ENCODE measurements at regions not wholly inside any gene's neighbourhood (a gene's known extent, or its start where the extent isn't known, plus 50 kb on each side); places are given as distances from the start of the nearest gene placed in this dataset.
A peak's percentile ranks its signal among the peaks of the same experiment; 100 is the strongest.

- no peak overlapping the region for H3K27ac ChIP-seq (ENCODE audit: low read length)
- no peaks in the 10 kb centered on the region for H3K27me3 ChIP-seq (ENCODE audit: control insufficient read depth, insufficient read depth)
- no peak overlapping the region for H3K4me3 ChIP-seq (ENCODE audit: low read length)
- ATAC-seq (no peak), DNase-seq (no peak)
- intact Hi-C loops (cut with DNase I): loop anchor here in 1 of 4 donors (10.0 kb wide), 1 partner anchor 103 kb away; no protein-coding TSS in a partner anchor
- no peaks in the 10 kb centered on the region for H3K4me1 ChIP-seq (ENCODE audit: control insufficient read depth, insufficient read depth, low read length)
- 74% methylated on average over 3 of the region's 3 CpGs for WGBS
- H3K9me3 ChIP-seq (ENCODE audit: control insufficient read depth, low read length): no peaks in the 10 kb centered on the region
These were observed 146.5 kb downstream of the EBLN2 start for GRCh38 chr3:73207946-73208440.

GRCh38 chr3:73210759-73211158 lies 149.3 kb downstream of the EBLN2 start:
- H3K4me1 ChIP-seq (ENCODE audit: control insufficient read depth, insufficient read depth, low read length): no peaks in the 10 kb centered on the region
- ATAC-seq: no peak
- intact Hi-C loops (cut with DNase I): no loop called here

GRCh38 chr3:73212683-73213082 lies 151.2 kb downstream of the EBLN2 start:
- ATAC-seq: no peak
- no peaks in the 10 kb centered on the region for H3K9me3 ChIP-seq (ENCODE audit: control insufficient read depth, low read length)
- no peak overlapping the region for H3K4me3 ChIP-seq (ENCODE audit: low read length)
- no peaks in the 10 kb centered on the region for H3K4me1 ChIP-seq (ENCODE audit: control insufficient read depth, insufficient read depth, low read length)
- WGBS: 56% methylated on average over 3 of the region's 3 CpGs
- intact Hi-C loops (cut with DNase I): no loop called here
- no peak overlapping the region for H3K27ac ChIP-seq (ENCODE audit: low read length)
- DNase-seq: no peak
- H3K27me3 ChIP-seq (ENCODE audit: control insufficient read depth, insufficient read depth): no peaks in the 10 kb centered on the region

More at GRCh38 chr3:73210759-73211158, 149.3 kb downstream of the EBLN2 start:
- no peaks in the 10 kb centered on the region for H3K27me3 ChIP-seq (ENCODE audit: control insufficient read depth, insufficient read depth)
- no peak overlapping the region for H3K27ac ChIP-seq (ENCODE audit: low read length)
- no peak for DNase-seq
- WGBS: 87% methylated on average over 3 of the region's 3 CpGs
- H3K4me3 ChIP-seq (ENCODE audit: low read length): no peak overlapping the region
- no peaks in the 10 kb centered on the region for H3K9me3 ChIP-seq (ENCODE audit: control insufficient read depth, low read length)

GRCh38 chr3:73213896-73214295 lies 152.4 kb downstream of the EBLN2 start:
- Histone ChIP-seq H3K27ac (ENCODE audit: low read length) (no peak overlapping the region), H3K9me3 (ENCODE audit: control insufficient read depth, low read length) (no peaks in the 10 kb centered on the region), H3K4me1 (ENCODE audit: control insufficient read depth, insufficient read depth, low read length) (no peaks in the 10 kb centered on the region), H3K27me3 (ENCODE audit: control insufficient read depth, insufficient read depth) (no peaks in the 10 kb centered on the region), H3K4me3 (ENCODE audit: low read length) (no peak overlapping the region)
- no peak for ATAC-seq
- no peak for DNase-seq
- intact Hi-C loops (cut with DNase I): no loop called here
- WGBS: 81% methylated on average over 1 of the region's 1 CpG

- Histone ChIP-seq H3K4me1 (ENCODE audit: control insufficient read depth, insufficient read depth, low read length) (no peaks in the 10 kb centered on the region), H3K4me3 (ENCODE audit: low read length) (no peak overlapping the region), H3K27me3 (ENCODE audit: control insufficient read depth, insufficient read depth) (no peaks in the 10 kb centered on the region), H3K27ac (ENCODE audit: low read length) (no peak overlapping the region), H3K9me3 (ENCODE audit: control insufficient read depth, low read length) (no peaks in the 10 kb centered on the region)
- no peak for DNase-seq
- no peak for ATAC-seq
- intact Hi-C loops (cut with DNase I): no loop called here
- WGBS: 62% methylated on average over 2 of the region's 2 CpGs
These were observed 153.4 kb downstream of the EBLN2 start for GRCh38 chr3:73214846-73215245.

- no peaks in the 10 kb centered on the region for H3K9me3 ChIP-seq (ENCODE audit: control insufficient read depth, low read length)
- H3K4me3 ChIP-seq (ENCODE audit: low read length): no peak overlapping the region
- no peaks in the 10 kb centered on the region for H3K4me1 ChIP-seq (ENCODE audit: control insufficient read depth, insufficient read depth, low read length)
- H3K27ac ChIP-seq (ENCODE audit: low read length): no peak overlapping the region
- DNase-seq (no peak), ATAC-seq (no peak)
- intact Hi-C loops (cut with DNase I): no loop called here
- 64% methylated on average over 1 of the region's 1 CpG for WGBS
- H3K27me3 ChIP-seq (ENCODE audit: control insufficient read depth, insufficient read depth): no peaks in the 10 kb centered on the region
These were observed 153.8 kb downstream of the EBLN2 start for GRCh38 chr3:73215281-73215680.

- no peak for DNase-seq
- Histone ChIP-seq H3K4me1 (ENCODE audit: control insufficient read depth, insufficient read depth, low read length) (no peaks in the 10 kb centered on the region), H3K27ac (ENCODE audit: low read length) (no peak overlapping the region), H3K9me3 (ENCODE audit: control insufficient read depth, low read length) (no peaks in the 10 kb centered on the region), H3K27me3 (ENCODE audit: control insufficient read depth, insufficient read depth) (no peaks in the 10 kb centered on the region), H3K4me3 (ENCODE audit: low read length) (no peak overlapping the region)
- WGBS: 63% methylated on average over 4 of the region's 4 CpGs
- intact Hi-C loops (cut with DNase I): no loop called here
- no peak for ATAC-seq
These were observed 154.4 kb downstream of the EBLN2 start for GRCh38 chr3:73215901-73216300.

- DNase-seq (no peak), ATAC-seq (peak in 1 of 2 donors; percentile 41)
- no peaks in the 10 kb centered on the region for H3K27me3 ChIP-seq (ENCODE audit: control insufficient read depth, insufficient read depth)
- no peaks in the 10 kb centered on the region for H3K4me1 ChIP-seq (ENCODE audit: control insufficient read depth, insufficient read depth, low read length)
- H3K9me3 ChIP-seq (ENCODE audit: control insufficient read depth, low read length): no peaks in the 10 kb centered on the region
- no peak overlapping the region for H3K27ac ChIP-seq (ENCODE audit: low read length)
- no peak overlapping the region for H3K4me3 ChIP-seq (ENCODE audit: low read length)
- 94% methylated on average over 1 of the region's 1 CpG for WGBS
- intact Hi-C loops (cut with DNase I): no loop called here
These were observed 154.9 kb downstream of the EBLN2 start for GRCh38 chr3:73216310-73216709.

GRCh38 chr3:73222126-73222525 lies 160.7 kb downstream of the EBLN2 start:
- intact Hi-C loops (cut with DNase I): no loop called here
- H3K9me3 ChIP-seq (ENCODE audit: control insufficient read depth, low read length): no peaks in the 10 kb centered on the region
- H3K27ac ChIP-seq (ENCODE audit: low read length): no peak overlapping the region
- WGBS: 51% methylated on average over 4 of the region's 4 CpGs
- H3K27me3 ChIP-seq (ENCODE audit: control insufficient read depth, insufficient read depth): no peaks in the 10 kb centered on the region
- DNase-seq: no peak
- no peak overlapping the region for H3K4me3 ChIP-seq (ENCODE audit: low read length)
- no peak for ATAC-seq
- H3K4me1 ChIP-seq (ENCODE audit: control insufficient read depth, insufficient read depth, low read length): no peaks in the 10 kb centered on the region

GRCh38 chr3:73225146-73225855 lies 163.8 kb downstream of the EBLN2 start:
- no peak overlapping the region for H3K27ac ChIP-seq (ENCODE audit: low read length)
- no peak for ATAC-seq

GRCh38 chr3:73225991-73226390 lies 164.5 kb downstream of the EBLN2 start:
- WGBS: 48% methylated on average over 2 of the region's 2 CpGs
- no peak for DNase-seq
- no peak overlapping the region for H3K27ac ChIP-seq (ENCODE audit: low read length)
- intact Hi-C loops (cut with DNase I): no loop called here
- ATAC-seq: no peak
- H3K9me3 ChIP-seq (ENCODE audit: control insufficient read depth, low read length): no peaks in the 10 kb centered on the region
- no peaks in the 10 kb centered on the region for H3K27me3 ChIP-seq (ENCODE audit: control insufficient read depth, insufficient read depth)
- H3K4me1 ChIP-seq (ENCODE audit: control insufficient read depth, insufficient read depth, low read length): no peaks in the 10 kb centered on the region
- no peak overlapping the region for H3K4me3 ChIP-seq (ENCODE audit: low read length)

More at GRCh38 chr3:73225146-73225855, 163.8 kb downstream of the EBLN2 start:
- 87% methylated on average over 8 of the region's 8 CpGs for WGBS
- no peak overlapping the region for H3K4me3 ChIP-seq (ENCODE audit: low read length)
- H3K27me3 ChIP-seq (ENCODE audit: control insufficient read depth, insufficient read depth): no peaks in the 10 kb centered on the region
- no peak for DNase-seq
- H3K9me3 ChIP-seq (ENCODE audit: control insufficient read depth, low read length): no peaks in the 10 kb centered on the region
- intact Hi-C loops (cut with DNase I): no loop called here
- H3K4me1 ChIP-seq (ENCODE audit: control insufficient read depth, insufficient read depth, low read length): no peaks in the 10 kb centered on the region

All from right cardiac atrium (tissue), 5 donors.